Kidney epithelial cell (primary cell): ENCODE measurements at regions not wholly inside any gene's neighbourhood (a gene's known extent, or its start where the extent isn't known, plus 50 kb on each side); places are given as distances from the start of the nearest gene placed in this dataset.

Source experiments
- DNase-seq: peaks from one replicate; pipeline ENCODE4 v3.0.0-alpha.2; 2010; ENCODE audit warnings: low read depth
- H3K27me3 ChIP-seq: 2 replicates; pipeline ENCODE4 v1.6.0; 2011; ENCODE audit warnings: low read length; ENCODE audit not compliant: control insufficient read depth, insufficient read depth
- H3K36me3 ChIP-seq: 2 replicates; pipeline ENCODE4 v1.5.1; 2011; ENCODE audit warnings: low read length; ENCODE audit not compliant: control insufficient read depth, insufficient read depth
- H3K4me3 ChIP-seq: 2 replicates; pipeline ENCODE4 v1.5.1; 2011; ENCODE audit warnings: low read depth, mild to moderate bottlenecking, control low read depth, low read length
- TF ChIP-seq, protein P1 (sequence below): IDR thresholded peaks from 2 replicates; pipeline ENCODE4 v1.5.1; 2011; ENCODE audit warnings: mild to moderate bottlenecking, moderate library complexity, low read length, control low read depth, inconsistent platforms; ENCODE audit not compliant: insufficient read depth, poor library complexity, severe bottlenecking

DNA sequence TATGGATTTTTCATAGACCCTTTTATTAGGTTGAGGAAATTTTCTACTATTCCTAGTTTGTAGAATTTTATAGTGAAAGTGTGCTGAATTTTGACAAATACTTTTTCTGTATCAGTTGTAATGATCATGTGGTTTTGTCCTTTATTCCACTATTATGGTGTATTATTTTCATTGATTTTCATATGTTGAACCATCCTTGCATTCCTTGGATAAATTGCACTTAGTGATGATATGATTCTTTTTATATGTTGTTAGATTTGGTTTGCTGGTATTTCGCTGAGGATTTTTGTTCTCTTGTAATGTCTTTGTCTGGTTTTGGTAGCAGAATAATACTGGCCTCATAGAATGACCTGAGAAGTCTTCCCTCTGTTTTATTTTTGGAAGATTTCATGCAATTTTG, 140.6 kb upstream of the CDK6 start:
- no peak for DNase-seq
- no peak overlapping the region for H3K4me3 ChIP-seq
- no peaks in the 10 kb centered on the region for H3K36me3 ChIP-seq
- TF ChIP-seq, protein P1, sequence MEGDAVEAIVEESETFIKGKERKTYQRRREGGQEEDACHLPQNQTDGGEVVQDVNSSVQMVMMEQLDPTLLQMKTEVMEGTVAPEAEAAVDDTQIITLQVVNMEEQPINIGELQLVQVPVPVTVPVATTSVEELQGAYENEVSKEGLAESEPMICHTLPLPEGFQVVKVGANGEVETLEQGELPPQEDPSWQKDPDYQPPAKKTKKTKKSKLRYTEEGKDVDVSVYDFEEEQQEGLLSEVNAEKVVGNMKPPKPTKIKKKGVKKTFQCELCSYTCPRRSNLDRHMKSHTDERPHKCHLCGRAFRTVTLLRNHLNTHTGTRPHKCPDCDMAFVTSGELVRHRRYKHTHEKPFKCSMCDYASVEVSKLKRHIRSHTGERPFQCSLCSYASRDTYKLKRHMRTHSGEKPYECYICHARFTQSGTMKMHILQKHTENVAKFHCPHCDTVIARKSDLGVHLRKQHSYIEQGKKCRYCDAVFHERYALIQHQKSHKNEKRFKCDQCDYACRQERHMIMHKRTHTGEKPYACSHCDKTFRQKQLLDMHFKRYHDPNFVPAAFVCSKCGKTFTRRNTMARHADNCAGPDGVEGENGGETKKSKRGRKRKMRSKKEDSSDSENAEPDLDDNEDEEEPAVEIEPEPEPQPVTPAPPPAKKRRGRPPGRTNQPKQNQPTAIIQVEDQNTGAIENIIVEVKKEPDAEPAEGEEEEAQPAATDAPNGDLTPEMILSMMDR, result no peak
- no peaks in the 10 kb centered on the region for H3K27me3 ChIP-seq

DNA sequence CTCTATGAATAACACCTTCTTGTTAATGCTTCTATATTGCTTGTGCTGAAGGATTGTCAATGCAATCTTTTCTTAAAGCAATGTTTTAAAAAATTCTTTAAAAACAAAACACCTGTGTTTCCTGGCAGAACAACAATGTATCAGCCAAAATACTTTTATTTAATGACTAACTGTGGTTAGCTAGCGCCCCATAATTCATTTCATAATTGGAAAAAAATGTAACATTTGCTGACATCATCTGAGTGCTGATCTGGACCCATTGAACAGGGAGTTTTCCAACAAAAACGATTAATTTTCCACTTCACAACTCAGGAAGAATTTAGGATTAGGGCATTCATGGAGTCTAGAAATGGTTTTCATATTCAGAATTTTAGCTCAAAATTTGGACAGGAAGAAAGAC, 137.6 kb upstream of the CDK6 start:
- Histone ChIP-seq H3K36me3 (no peaks in the 10 kb centered on the region), H3K27me3 (no peaks in the 10 kb centered on the region), H3K4me3 (no peak overlapping the region)
- DNase-seq, result no peak
- TF ChIP-seq, protein P1, result no peak

DNA sequence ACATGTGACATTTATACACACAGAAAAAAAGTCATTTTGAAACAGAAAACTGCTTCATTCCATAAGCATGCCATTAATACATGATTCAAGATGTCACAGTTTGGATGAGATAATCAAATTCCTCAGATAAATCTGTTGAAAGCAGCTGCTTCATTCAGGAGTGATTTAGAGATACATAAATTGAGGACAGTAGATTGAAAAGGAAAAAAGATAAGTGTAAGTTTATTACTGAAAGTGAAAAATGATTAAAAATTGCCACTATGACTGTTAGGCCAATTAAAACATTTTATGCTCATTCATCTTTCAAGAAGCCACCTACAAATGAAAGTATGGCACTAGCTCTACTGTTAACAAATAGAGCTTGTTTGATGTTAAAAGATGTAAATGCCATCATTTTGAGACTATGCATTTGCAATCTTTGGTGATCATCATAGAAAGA, 136.9 kb upstream of the CDK6 start:
- Histone ChIP-seq H3K27me3 (no peaks in the 10 kb centered on the region), H3K4me3 (no peak overlapping the region), H3K36me3 (no peaks in the 10 kb centered on the region)
- no peak for DNase-seq
- TF ChIP-seq, protein P1, result no peak

DNA sequence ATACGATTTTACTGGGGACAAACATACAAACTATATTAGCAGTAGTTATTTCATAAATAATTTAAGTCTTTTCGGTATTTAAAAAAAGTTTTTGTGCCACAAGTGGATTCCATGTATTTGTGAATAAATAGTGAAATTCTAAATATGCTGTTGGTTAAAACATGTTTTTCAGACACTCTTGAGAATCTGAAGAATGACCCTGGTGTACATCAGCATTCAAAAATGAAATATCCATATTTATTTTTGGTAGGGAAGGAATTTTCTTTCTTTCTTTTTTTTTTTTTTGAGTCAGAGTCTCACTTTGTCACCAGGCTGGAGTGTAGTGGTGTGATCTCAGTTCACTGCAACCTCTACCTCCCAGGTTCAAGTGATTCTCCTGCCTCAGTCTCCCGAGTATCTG, 136.1 kb upstream of the CDK6 start:
- Histone ChIP-seq H3K36me3 (no peaks in the 10 kb centered on the region), H3K27me3 (no peaks in the 10 kb centered on the region), H3K4me3 (no peak overlapping the region)
- DNase-seq, result no peak
- TF ChIP-seq, protein P1, result no peak

DNA sequence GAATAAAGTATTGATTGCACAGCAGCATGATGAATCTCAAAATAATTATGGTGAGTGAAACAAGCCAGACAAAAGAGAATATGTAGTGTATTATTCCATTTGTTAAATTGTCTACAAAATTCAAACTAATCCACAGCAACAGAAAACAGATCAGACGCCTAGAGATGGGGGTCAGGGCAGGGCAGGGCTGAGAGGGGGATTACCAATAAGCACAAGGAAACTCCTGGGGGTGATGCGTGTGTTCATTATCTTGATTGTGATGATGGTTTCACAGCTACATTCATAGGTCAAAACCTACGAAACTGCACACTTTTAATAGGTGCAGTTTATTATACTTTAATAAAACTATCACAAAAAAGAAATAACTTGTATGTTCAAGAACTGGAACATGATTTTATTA, 132.7 kb upstream of the CDK6 start:
- TF ChIP-seq, protein P1, result no peak
- Histone ChIP-seq H3K4me3 (no peak overlapping the region), H3K27me3 (no peaks in the 10 kb centered on the region), H3K36me3 (no peaks in the 10 kb centered on the region)
- DNase-seq, result no peak

DNA sequence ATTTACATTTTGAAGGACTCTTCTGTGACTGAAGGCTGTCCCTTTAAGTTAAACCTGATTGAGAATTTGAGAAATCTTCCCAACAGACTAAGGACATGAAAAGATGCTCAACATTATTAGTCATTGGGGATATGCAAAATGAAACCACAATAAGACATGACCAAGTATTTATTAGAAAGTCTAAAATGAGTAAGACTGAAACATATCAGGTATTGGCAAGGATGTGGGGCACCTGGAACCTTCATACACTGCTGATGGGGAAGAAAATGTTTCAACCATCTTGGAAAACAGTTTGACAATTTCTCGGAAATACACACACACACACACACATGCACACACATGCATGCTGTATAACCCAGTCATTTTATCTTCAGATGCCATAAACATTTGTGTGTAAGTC, 132.1 kb upstream of the CDK6 start:
- no peak for DNase-seq
- no peaks in the 10 kb centered on the region for H3K36me3 ChIP-seq
- H3K27me3 ChIP-seq, result no peaks in the 10 kb centered on the region
- H3K4me3 ChIP-seq, result no peak overlapping the region
- TF ChIP-seq, protein P1, result no peak
